GM12874 (cell line): ENCODE measurements at regions not wholly inside any gene's neighbourhood (a gene's known extent, or its start where the extent isn't known, plus 50 kb on each side); places are given as distances from the start of the nearest gene placed in this dataset.

Source experiments
- TF ChIP-seq, protein P1 (sequence below): IDR thresholded peaks from 2 replicates; pipeline ENCODE4 v1.5.1; 2011; ENCODE audit warnings: low read depth, mild to moderate bottlenecking, control low read depth, low read length, moderate library complexity; ENCODE audit not compliant: insufficient read depth

DNA sequence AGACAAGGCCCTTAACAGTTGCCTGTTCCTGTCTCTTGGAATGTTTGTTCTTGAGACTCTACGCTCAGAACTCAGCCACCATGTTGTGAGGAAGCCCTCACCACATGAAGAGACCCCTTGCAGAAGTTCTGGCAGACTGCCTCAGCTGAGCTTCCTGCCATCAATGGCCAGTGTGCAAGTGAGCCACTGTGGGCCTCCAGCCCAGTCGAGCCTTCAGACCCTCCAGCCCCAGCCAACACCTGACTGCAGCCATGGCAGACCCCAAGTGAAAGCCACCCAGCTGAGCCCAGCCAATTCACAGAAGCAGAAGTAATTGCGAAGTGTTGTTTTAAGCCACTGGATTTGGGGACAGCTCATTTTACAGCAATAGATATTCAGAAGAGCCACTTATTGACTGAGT is 78.3 kb downstream of the SNX5 start:
- TF ChIP-seq, protein P1, sequence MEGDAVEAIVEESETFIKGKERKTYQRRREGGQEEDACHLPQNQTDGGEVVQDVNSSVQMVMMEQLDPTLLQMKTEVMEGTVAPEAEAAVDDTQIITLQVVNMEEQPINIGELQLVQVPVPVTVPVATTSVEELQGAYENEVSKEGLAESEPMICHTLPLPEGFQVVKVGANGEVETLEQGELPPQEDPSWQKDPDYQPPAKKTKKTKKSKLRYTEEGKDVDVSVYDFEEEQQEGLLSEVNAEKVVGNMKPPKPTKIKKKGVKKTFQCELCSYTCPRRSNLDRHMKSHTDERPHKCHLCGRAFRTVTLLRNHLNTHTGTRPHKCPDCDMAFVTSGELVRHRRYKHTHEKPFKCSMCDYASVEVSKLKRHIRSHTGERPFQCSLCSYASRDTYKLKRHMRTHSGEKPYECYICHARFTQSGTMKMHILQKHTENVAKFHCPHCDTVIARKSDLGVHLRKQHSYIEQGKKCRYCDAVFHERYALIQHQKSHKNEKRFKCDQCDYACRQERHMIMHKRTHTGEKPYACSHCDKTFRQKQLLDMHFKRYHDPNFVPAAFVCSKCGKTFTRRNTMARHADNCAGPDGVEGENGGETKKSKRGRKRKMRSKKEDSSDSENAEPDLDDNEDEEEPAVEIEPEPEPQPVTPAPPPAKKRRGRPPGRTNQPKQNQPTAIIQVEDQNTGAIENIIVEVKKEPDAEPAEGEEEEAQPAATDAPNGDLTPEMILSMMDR = no peak

DNA sequence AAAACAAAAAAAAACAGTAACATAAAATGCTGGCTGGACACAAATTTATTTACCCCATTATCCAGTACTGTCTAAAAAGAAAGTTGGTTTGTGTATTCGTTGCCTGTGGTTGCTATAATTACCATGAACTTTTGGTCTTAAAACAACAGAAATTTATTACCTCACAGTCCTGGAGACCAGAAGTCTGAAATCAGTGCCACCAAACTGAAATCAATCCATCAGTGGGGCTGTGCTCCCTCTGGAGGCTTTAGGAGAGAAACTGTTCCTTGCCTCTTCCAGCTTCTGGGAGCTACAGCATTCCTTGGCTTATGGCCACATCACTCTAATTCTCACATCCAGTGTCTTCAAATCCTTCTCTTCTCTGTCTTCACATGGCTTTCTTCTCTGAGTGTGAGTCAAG is 79.4 kb downstream of the SNX5 start:
- TF ChIP-seq, protein P1 = no peak

DNA sequence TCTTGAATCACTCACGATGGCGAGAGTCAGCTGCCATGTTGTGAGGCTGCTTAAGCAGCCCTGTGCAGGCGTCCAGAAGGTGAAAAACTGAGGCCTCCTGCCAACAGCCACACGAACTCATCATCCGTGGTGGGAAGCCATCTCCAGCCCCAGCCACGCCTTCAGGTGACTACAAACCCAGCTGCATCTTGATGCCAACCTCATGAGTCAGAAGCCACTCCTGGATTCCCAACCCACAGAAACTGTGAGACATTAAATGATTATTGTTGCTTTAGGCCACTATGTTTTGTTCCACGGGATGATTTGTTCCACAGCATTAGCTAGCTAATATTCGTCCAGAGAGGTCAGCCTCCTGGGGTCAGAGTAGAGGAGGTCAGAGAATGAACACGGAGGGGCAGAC is 80.5 kb downstream of the SNX5 start:
- TF ChIP-seq, protein P1 = no peak

DNA sequence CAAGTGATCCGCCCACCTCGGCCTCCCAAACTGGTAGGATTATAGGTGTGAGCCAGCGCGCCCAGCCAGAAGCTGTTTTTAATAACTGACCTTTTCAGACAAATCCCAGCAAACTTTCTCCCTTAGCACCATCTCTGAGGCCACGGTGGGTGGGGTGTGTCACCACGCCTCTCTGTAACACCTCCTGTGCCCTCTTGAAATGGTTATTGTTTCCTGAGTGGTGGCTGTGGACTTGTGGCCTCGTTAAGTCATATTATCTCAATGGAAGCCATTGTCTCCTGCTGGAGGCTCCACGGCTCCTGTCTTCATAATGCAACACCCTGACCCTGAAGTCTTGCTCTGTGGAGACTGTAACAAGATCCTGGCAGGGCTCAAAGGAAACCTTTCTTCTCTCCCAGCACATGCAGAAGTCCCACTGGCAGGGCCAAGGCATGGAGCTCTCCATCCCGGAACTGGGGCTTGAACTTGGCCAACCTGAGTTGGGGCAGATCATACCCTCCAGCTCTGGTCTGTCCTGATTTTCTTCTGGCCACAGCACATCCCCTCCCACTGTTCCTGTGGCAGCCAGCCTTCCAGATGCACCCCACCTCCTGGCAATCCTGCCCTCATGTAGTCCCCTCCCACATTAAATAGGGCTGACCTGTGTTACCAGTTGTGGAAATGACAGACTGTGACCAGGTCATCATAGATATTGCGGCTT is 81.1 kb downstream of the SNX5 start:
- TF ChIP-seq, protein P1 = no peak

DNA sequence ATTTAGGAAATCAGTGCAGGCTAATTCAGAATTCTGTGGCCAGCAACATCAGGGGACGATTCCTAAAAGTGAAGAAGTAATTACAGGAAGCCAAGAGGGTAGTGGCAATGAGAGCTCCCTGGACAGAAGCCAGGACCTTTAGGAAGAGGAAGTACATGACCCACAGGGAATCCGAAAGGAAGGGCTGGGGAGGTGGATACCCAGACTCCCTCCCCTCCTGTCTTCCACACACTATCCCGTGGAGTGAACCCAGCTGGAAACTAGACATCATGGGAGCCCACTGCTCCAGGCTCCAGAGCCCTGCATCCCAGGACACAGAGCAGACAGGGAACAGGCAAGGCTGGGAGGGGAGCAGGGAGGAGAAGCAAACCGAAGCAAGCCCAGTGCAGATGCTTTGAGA is 83.0 kb downstream of the SNX5 start:
- TF ChIP-seq, protein P1 = no peak

DNA sequence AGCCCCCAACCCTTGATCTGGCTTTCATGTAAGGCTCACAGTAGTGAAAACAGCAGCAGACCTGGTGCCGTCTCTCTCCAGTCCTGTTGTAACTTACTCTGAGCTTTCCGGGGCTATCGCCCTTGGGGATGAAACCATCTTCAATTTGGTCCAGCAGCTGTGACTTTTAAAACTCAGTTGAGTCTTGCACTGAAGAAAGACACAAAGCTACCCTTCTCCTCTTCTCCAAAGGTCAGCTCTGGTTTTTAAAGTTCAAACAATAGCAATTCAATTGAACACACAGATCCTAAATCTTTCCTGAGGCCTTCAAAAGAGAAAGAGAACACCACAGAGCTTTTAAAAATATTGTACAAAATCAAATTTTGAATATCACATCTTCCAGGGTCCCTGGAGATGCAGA is 83.5 kb downstream of the SNX5 start:
- TF ChIP-seq, protein P1 = no peak

DNA sequence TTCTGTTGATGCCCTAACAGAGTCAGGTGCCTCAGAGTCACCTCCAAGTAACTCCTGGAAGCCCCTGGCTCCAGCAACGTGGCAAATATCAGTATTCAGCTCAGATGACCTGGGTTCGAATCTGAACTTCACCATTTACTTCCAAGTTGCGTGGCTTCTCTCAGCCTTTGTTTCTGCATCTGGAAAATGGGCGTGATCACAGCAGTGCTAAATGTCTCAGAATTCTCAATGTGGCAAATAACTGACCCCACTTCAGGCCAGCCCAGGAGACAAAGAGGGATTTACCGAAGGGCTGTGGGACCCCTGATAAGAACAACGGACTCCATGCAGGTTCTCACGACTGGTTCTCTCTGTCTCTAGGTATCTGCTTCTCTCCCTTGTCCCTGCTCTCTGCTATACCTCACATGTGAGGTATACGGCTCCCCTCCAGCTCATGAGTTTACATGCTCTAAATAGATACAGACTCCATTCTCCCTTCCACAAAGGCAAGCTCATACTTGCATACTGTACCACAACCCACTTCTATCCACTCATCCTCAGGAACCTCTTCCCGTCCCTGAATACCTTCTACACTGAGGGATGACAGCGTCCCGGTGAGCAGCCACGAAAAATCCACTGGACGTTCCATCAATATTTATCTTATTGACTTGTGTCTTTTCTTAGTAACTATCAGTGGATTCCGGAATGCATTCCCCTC is 84.1 kb downstream of the SNX5 start:
- TF ChIP-seq, protein P1 = no peak
